PC-3 (cell line): ENCODE measurements at regions not wholly inside any gene's neighbourhood (a gene's known extent, or its start where the extent isn't known, plus 50 kb on each side); places are given as distances from the start of the nearest gene placed in this dataset.
"Not testable (repeated sequence)": the region's sequence is repeated elsewhere in the genome, so short reads cannot be mapped to it uniquely, and the experiment has no call there.

ENCODE experiments used
- ATAC-seq: fragments of 200-7000 bp; cut with Tn5 transposase; 2 replicates; pipeline ENCODE4 v1.9.1; 2020; ENCODE audit warnings: mild to moderate bottlenecking, moderate library complexity
- BruUV-seq: library from RNA; stranded (reverse); fragments of 400-500 nt; replicated peaks from 2 replicates; lab custom pipeline; 2021; lab: Mats Ljungman, UMichigan
- CTCF ChIA-PET: fragments of 300-600 bp; sonication (Branson Sonifier 250); formaldehyde crosslinking; loops from one replicate; lab custom pipeline; 2022; ENCODE audit warnings: antibody characterized with exemption; lab: Charles Lee
- POLR2A ChIA-PET: fragments of 300-600 bp; sonication (Branson Sonifier 250); formaldehyde crosslinking; loops from one replicate; lab custom pipeline; 2022; ENCODE audit warnings: antibody characterized with exemption; ENCODE audit not compliant: unreplicated experiment; lab: Charles Lee
- DNase-seq: peaks from one replicate; pipeline ENCODE4 v3.0.0-alpha.2; 2015
- H2AFZ ChIP-seq: fragments of 300-600 bp; sonication (generic); 2 replicates; pipeline ENCODE4 v1.6.0; 2016; ENCODE audit warnings: antibody characterized with exemption, low read length
- H3F3A ChIP-seq: fragments of 300-600 bp; sonication (generic); one replicate; pipeline ENCODE4 v1.6.0; 2017; ENCODE audit warnings: antibody characterized with exemption, low read length, control low read depth, mild to moderate bottlenecking; ENCODE audit not compliant: unreplicated experiment
- H3K27ac ChIP-seq: fragments of 300-600 bp; sonication (generic); 2 replicates; pipeline ENCODE4 v1.5.1; 2016; ENCODE audit warnings: mild to moderate bottlenecking, low read length
- H3K27me3 ChIP-seq: fragments of 300-600 bp; sonication (generic); 2 replicates; pipeline ENCODE4 v1.6.1; 2016; ENCODE audit warnings: low read length, mixed read lengths
- H3K36me3 ChIP-seq: fragments of 300-600 bp; sonication (generic); 2 replicates; pipeline ENCODE4 v1.6.1; 2016; ENCODE audit warnings: low read depth, mixed run types, low read length, mixed read lengths
- H3K4me1 ChIP-seq: fragments of 300-600 bp; sonication (generic); 2 replicates; pipeline ENCODE4 v1.5.1; 2016; ENCODE audit warnings: low read length; ENCODE audit not compliant: insufficient read depth
- H3K4me2 ChIP-seq: fragments of 300-600 bp; sonication (generic); 2 replicates; pipeline ENCODE4 v1.6.0; 2016; ENCODE audit warnings: low read length
- H3K4me3 ChIP-seq: fragments of 300-600 bp; sonication (generic); 2 replicates; pipeline ENCODE4 v1.5.1; 2016; ENCODE audit warnings: mild to moderate bottlenecking, low read length, mixed read lengths
- H3K79me2 ChIP-seq: fragments of 300-600 bp; sonication (generic); 2 replicates; pipeline ENCODE4 v1.6.1; 2017; ENCODE audit warnings: low read length, mixed read lengths
- H3K9ac ChIP-seq: fragments of 300-600 bp; sonication (generic); 2 replicates; pipeline ENCODE4 v1.6.0; 2016; ENCODE audit warnings: mild to moderate bottlenecking, low read length
- H3K9me2 ChIP-seq: fragments of 300-600 bp; sonication (generic); replicated peaks from 2 replicates; pipeline ENCODE4 v1.6.1; 2016; ENCODE audit warnings: mixed run types, low read length, mixed read lengths
- H3K9me3 ChIP-seq: fragments of 300-600 bp; sonication (generic); 2 replicates; pipeline ENCODE4 v1.6.1; 2016; ENCODE audit warnings: low read length, mixed read lengths
- H4K20me1 ChIP-seq: fragments of 300-600 bp; sonication (generic); 2 replicates; pipeline ENCODE4 v1.6.1; 2016; ENCODE audit warnings: low read length, mixed read lengths
- CTCF ChIP-seq: fragments of 300-600 bp; sonication (generic); conservative IDR thresholded peaks from 2 replicates; pipeline ENCODE4 v1.5.1; 2017; ENCODE audit warnings: antibody characterized with exemption, low read depth, mild to moderate bottlenecking, low read length
- EZH2 ChIP-seq: fragments of 300-600 bp; sonication (generic); IDR thresholded peaks from one replicate; pipeline ENCODE4 v1.6.1; 2017; ENCODE audit warnings: antibody characterized with exemption, mild to moderate bottlenecking, low read length; ENCODE audit not compliant: unreplicated experiment
- EZH2phosphoT487 ChIP-seq: fragments of 300-600 bp; sonication (generic); IDR thresholded peaks from 2 replicates; pipeline ENCODE4 v1.6.1; 2018; ENCODE audit warnings: mild to moderate bottlenecking, antibody characterized with exemption, low read length, borderline replicate concordance
- intact Hi-C: fragments of 100-400 bp; cut with micrococcal nuclease; formaldehyde crosslinking; loops from 2 replicates; pipeline ENCODE4 v1.9.0; 2023

GRCh38 chr3:90080988-90081387, 973.6 kb downstream of the EPHA3 start:
- H3K9me2 ChIP-seq: no peaks in the 10 kb centered on the region
- H3K36me3 ChIP-seq: no peaks in the 10 kb centered on the region
- H3K79me2 ChIP-seq: no peaks in the 10 kb centered on the region
- H2AFZ ChIP-seq: no peak overlapping the region
- no peaks in the 10 kb centered on the region for H3K9me3 ChIP-seq
- H3F3A ChIP-seq: no peaks in the 10 kb centered on the region
- BruUV-seq: no TSS peak
- CTCF ChIA-PET: no interaction called here
- no peak overlapping the region for H3K27ac ChIP-seq
- intact Hi-C loops: no loop called here
- POLR2A ChIA-PET: no interaction called here
- no peaks in the 10 kb centered on the region for H4K20me1 ChIP-seq
- TF ChIP-seq EZH2phosphoT487: no peak
- no peak for TF ChIP-seq CTCF
- no peak for TF ChIP-seq EZH2
- H3K4me1 ChIP-seq: no peaks in the 10 kb centered on the region
- H3K4me3 ChIP-seq: no peak overlapping the region
- no peak for ATAC-seq
- no peak for DNase-seq
- H3K27me3 ChIP-seq: peaks cover 13% of the 10 kb centered on the region; the same call in 1 of the 2 replicates
- H3K9ac ChIP-seq: no peak overlapping the region
- H3K4me2 ChIP-seq: no peak overlapping the region

GRCh38 chr3:90086297-90086696, 978.9 kb downstream of the EPHA3 start:
- H3K9me3 ChIP-seq, H3F3A ChIP-seq, DNase-seq, POLR2A ChIA-PET, H3K4me3 ChIP-seq, H3K36me3 ChIP-seq, H3K9ac ChIP-seq, H3K79me2 ChIP-seq, H3K4me1 ChIP-seq, ATAC-seq, BruUV-seq, H3K9me2 ChIP-seq, H2AFZ ChIP-seq, H3K27me3 ChIP-seq, intact Hi-C loops, H4K20me1 ChIP-seq, H3K27ac ChIP-seq, CTCF ChIA-PET, H3K4me2 ChIP-seq: not testable (repeated sequence)

GRCh38 chr3:90087703-90088102, 980.3 kb downstream of the EPHA3 start:
- H3K27me3 ChIP-seq: peaks cover under 1% of the 10 kb centered on the region; the same call in 1 of the 2 replicates
- H2AFZ ChIP-seq: no peak overlapping the region
- no TSS peak for BruUV-seq
- DNase-seq (no peak), ATAC-seq (no peak)
- intact Hi-C loops: no loop called here
- H3K9me3 ChIP-seq: no peaks in the 10 kb centered on the region
- no peak overlapping the region for H3K4me3 ChIP-seq
- TF ChIP-seq CTCF: no peak
- H3K36me3 ChIP-seq: no peaks in the 10 kb centered on the region
- no peak overlapping the region for H3K9ac ChIP-seq
- POLR2A ChIA-PET: interaction anchor here (0.6 kb wide), 1 partner anchor 186 kb away, joined by 5 read pairs; no protein-coding TSS in a partner anchor
- CTCF ChIA-PET: no interaction called here
- H3K9me2 ChIP-seq: no peaks in the 10 kb centered on the region
- H3K4me2 ChIP-seq: no peak overlapping the region
- no peaks in the 10 kb centered on the region for H3K4me1 ChIP-seq
- no peaks in the 10 kb centered on the region for H4K20me1 ChIP-seq
- no peaks in the 10 kb centered on the region for H3F3A ChIP-seq
- H3K79me2 ChIP-seq: no peaks in the 10 kb centered on the region
- no peak overlapping the region for H3K27ac ChIP-seq
